ENCODE measurements at regions not wholly inside any gene's neighbourhood (a gene's known extent, or its start where the extent isn't known, plus 50 kb on each side); places are given as distances from the start of the nearest gene placed in this dataset.
"Not testable (repeated sequence)": the region's sequence is repeated elsewhere in the genome, so short reads cannot be mapped to it uniquely, and the experiment has no call there.

DNA sequence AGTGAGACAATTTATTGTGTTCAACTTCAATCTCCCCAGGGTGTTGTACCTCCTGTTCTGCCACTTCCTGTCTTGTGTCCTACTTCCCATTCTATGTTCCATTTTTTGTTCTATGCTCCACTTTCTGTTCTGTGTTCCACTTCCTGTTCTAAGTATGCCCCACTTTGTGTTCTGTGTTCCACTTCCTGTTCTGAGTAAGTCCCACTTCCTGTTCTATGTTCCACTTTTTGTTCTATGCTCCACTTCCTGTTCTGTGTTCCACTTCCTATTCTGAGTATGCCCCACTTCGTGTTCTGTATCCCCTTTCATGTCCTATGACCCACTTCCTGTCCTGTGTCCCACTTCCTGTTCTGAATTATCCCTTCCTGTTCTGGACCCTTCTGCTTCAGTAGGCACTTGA is 732.7 kb downstream of the TBC1D22A start:
- Histone ChIP-seq H3K9me3 (ENCODE audit: low read length) (no peaks in the 10 kb centered on the region), H3K9ac (ENCODE audit: low read length) (no peak overlapping the region), H4K20me1 (ENCODE audit: low read length) (no peaks in the 10 kb centered on the region), H3K79me2 (ENCODE audit: low read length) (no peaks in the 10 kb centered on the region), H3K36me3 (ENCODE audit: low read depth, low read length) (no peaks in the 10 kb centered on the region), H3K9me2 (replicated peaks; ENCODE audit: low read length) (no peaks in the 10 kb centered on the region), H3K4me1 (ENCODE audit: insufficient read depth, low read length) (no peaks in the 10 kb centered on the region), H3K27me3 (ENCODE audit: low read length) (0 out of 2 replicates have a peak, but pooled peaks cover 4% of the 10 kb centered on the region), H3K4me2 (ENCODE audit: low read length) (no peak overlapping the region), H3K27ac (ENCODE audit: low read length) (no peak overlapping the region), H2AFZ (ENCODE audit: low read length) (no peak overlapping the region), H3K4me3 (ENCODE audit: low read length) (no peak overlapping the region), H3F3A (ENCODE audit: low read length, unreplicated experiment) (no peaks in the 10 kb centered on the region)
- DNase-seq, result no peak
- TF ChIP-seq EZH2phosphoT487 (IDR thresholded peaks at IDR 0.05; ENCODE audit: borderline replicate concordance, low read length) (no peak), EZH2 (IDR thresholded peaks at IDR 0.05; ENCODE audit: low read length, unreplicated experiment) (no peak)
- TF ChIP-seq, protein P1, sequence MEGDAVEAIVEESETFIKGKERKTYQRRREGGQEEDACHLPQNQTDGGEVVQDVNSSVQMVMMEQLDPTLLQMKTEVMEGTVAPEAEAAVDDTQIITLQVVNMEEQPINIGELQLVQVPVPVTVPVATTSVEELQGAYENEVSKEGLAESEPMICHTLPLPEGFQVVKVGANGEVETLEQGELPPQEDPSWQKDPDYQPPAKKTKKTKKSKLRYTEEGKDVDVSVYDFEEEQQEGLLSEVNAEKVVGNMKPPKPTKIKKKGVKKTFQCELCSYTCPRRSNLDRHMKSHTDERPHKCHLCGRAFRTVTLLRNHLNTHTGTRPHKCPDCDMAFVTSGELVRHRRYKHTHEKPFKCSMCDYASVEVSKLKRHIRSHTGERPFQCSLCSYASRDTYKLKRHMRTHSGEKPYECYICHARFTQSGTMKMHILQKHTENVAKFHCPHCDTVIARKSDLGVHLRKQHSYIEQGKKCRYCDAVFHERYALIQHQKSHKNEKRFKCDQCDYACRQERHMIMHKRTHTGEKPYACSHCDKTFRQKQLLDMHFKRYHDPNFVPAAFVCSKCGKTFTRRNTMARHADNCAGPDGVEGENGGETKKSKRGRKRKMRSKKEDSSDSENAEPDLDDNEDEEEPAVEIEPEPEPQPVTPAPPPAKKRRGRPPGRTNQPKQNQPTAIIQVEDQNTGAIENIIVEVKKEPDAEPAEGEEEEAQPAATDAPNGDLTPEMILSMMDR (conservative IDR thresholded peaks at IDR 0.05; ENCODE audit: low read depth, low read length), result no peak
- no peak for ATAC-seq
- ChIA-PET CTCF (no interaction called here), POLR2A (ENCODE audit: unreplicated experiment) (no interaction called here)
- intact Hi-C loops (cut with micrococcal nuclease), result no loop called here
- BruUV-seq (replicated peaks), result no TSS peak

DNA sequence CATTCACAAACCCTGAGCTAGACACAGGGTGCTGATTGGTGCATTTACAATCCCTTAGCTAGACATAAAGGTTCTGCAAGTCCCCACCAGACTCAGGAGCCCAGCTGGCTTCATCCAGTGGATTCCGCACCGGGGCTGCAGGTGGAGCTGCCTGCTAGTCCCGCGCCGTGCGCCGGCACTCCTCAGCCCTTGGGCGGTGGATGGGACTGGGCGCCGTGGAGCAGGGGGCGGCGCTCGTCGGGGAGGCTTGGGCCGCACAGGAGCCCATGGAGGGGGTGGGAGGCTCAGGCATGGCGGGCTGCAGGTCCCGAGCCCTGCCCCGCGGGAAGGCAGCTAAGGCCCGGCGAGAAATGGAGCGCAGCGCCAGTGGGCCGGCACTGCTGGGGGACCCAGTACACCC is 725.7 kb downstream of the TBC1D22A start:
- POLR2A ChIA-PET (ENCODE audit: unreplicated experiment); BruUV-seq (replicated peaks); H3K9me2 ChIP-seq (replicated peaks; ENCODE audit: low read length); H3K9me3 ChIP-seq (ENCODE audit: low read length); H3K9ac ChIP-seq (ENCODE audit: low read length); H3K27me3 ChIP-seq (ENCODE audit: low read length); H3K36me3 ChIP-seq (ENCODE audit: low read depth, low read length); H3K27ac ChIP-seq (ENCODE audit: low read length); H4K20me1 ChIP-seq (ENCODE audit: low read length); H3F3A ChIP-seq (ENCODE audit: low read length, unreplicated experiment); H3K4me3 ChIP-seq (ENCODE audit: low read length); H3K79me2 ChIP-seq (ENCODE audit: low read length); intact Hi-C loops (cut with micrococcal nuclease); ATAC-seq; CTCF ChIA-PET; H3K4me2 ChIP-seq (ENCODE audit: low read length); H2AFZ ChIP-seq (ENCODE audit: low read length); H3K4me1 ChIP-seq (ENCODE audit: insufficient read depth, low read length); DNase-seq: not testable (repeated sequence)

DNA sequence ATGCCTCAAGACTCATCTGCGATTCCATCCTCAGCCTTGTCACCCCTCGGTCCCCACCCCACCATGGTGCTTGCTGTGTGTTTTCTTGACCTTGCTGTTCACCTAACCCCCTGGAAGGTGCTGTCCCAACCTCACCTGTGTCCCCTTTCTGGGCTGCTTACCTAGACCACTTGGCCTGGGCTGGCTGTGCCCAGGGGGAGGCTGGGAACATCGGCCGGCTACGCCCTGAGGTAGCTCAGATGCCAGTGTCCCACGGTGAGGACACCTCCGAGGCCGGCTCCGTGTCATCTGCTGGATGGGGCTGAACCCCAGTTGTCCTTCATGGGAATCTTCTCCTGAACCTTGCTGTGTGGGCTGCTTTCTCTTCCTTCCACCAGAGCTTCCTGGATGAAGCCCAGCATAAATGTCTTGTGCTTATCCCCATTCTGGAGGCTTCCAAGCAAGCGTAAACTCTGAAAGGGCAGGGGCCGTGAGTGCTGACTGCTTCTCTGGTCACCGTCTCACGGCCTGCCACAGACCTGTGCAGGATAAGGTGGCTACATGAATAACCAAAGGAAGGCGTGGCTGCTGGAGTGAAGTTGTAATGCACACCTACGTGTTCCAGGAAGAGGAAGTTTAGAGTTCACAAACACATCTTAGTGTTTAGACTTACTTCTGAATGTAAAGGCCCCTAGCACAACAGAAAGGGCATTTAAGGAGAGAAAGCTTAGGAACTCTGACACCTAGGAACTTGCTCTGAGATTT is 724.3 kb downstream of the TBC1D22A start:
- intact Hi-C loops (cut with micrococcal nuclease), result no loop called here
- Histone ChIP-seq H3K27me3 (ENCODE audit: low read length) (peaks cover under 1% of the 10 kb centered on the region; the same call in 1 of the 2 replicates), H3K9me2 (replicated peaks; ENCODE audit: low read length) (no peaks in the 10 kb centered on the region), H2AFZ (ENCODE audit: low read length) (no peak overlapping the region), H3K27ac (ENCODE audit: low read length) (no peak overlapping the region), H3K79me2 (ENCODE audit: low read length) (no peaks in the 10 kb centered on the region), H3K9ac (ENCODE audit: low read length) (no peak overlapping the region), H3K4me1 (ENCODE audit: insufficient read depth, low read length) (no peaks in the 10 kb centered on the region), H3K4me2 (ENCODE audit: low read length) (no peak overlapping the region), H4K20me1 (ENCODE audit: low read length) (no peaks in the 10 kb centered on the region), H3K36me3 (ENCODE audit: low read depth, low read length) (no peaks in the 10 kb centered on the region), H3F3A (ENCODE audit: low read length, unreplicated experiment) (no peaks in the 10 kb centered on the region), H3K9me3 (ENCODE audit: low read length) (no peaks in the 10 kb centered on the region), H3K4me3 (ENCODE audit: low read length) (no peak overlapping the region)
- ATAC-seq, result no peak
- no TSS peak for BruUV-seq (replicated peaks)
- no peak for TF ChIP-seq EZH2 (IDR thresholded peaks at IDR 0.05; ENCODE audit: low read length, unreplicated experiment)
- no peak for TF ChIP-seq EZH2phosphoT487 (IDR thresholded peaks at IDR 0.05; ENCODE audit: borderline replicate concordance, low read length)
- TF ChIP-seq, protein P1 (conservative IDR thresholded peaks at IDR 0.05; ENCODE audit: low read depth, low read length), result no peak
- DNase-seq, result no peak
- ChIA-PET CTCF (no interaction called here), POLR2A (ENCODE audit: unreplicated experiment) (no interaction called here)

Measured in PC-3 (cell line).